ENCODE measurements at regions not wholly inside any gene's neighbourhood (a gene's known extent, or its start where the extent isn't known, plus 50 kb on each side); places are given as distances from the start of the nearest gene placed in this dataset.

- TF ChIP-seq CTCF (IDR thresholded peaks at IDR 0.05) (no peak), POLR2A (IDR thresholded peaks at IDR 0.05) (no peak)
These were observed 94.6 kb downstream of the CD8B2 start for GRCh38 chr2:106581755-106582147.
